DOHH2 (cell line): ENCODE measurements at regions not wholly inside any gene's neighbourhood (a gene's known extent, or its start where the extent isn't known, plus 50 kb on each side); places are given as distances from the start of the nearest gene placed in this dataset.

Experiments used
- H3F3A ChIP-seq: fragments of 200-600 bp; sonication (generic), shearing (Covaris generic); 2 replicates; pipeline ENCODE4 v1.6.0; 2016; ENCODE audit warnings: antibody characterized with exemption, mild to moderate bottlenecking; ENCODE audit not compliant: control insufficient read depth, insufficient read depth
- H3K27ac ChIP-seq: fragments of 200-600 bp; sonication (generic); 2 replicates; pipeline ENCODE4 v1.5.1; 2014; ENCODE audit warnings: low read depth, mild to moderate bottlenecking, low read length, moderate library complexity
- H3K27me3 ChIP-seq: fragments of 200-600 bp; sonication (generic); 2 replicates; pipeline ENCODE4 v1.6.1; 2014; ENCODE audit warnings: mild to moderate bottlenecking, low read length, mixed read lengths; ENCODE audit not compliant: control insufficient read depth
- H3K36me3 ChIP-seq: fragments of 200-600 bp; sonication (generic); 2 replicates; pipeline ENCODE4 v1.6.1; 2014; ENCODE audit warnings: mild to moderate bottlenecking, low read length, moderate library complexity, mixed read lengths; ENCODE audit not compliant: control insufficient read depth
- H3K4me1 ChIP-seq: fragments of 200-600 bp; sonication (generic); 2 replicates; pipeline ENCODE4 v1.6.1; 2014; ENCODE audit warnings: mild to moderate bottlenecking, low read length, mixed read lengths; ENCODE audit not compliant: control insufficient read depth
- H3K4me2 ChIP-seq: fragments of 200-600 bp; sonication (generic); 2 replicates; pipeline ENCODE4 v1.6.0; 2014; ENCODE audit warnings: mild to moderate bottlenecking, low read length, moderate library complexity
- H3K4me3 ChIP-seq: fragments of 200-600 bp; sonication (generic); 2 replicates; pipeline ENCODE4 v1.5.1; 2014; ENCODE audit warnings: mild to moderate bottlenecking, low read length, mixed read lengths
- H3K79me2 ChIP-seq: fragments of 200-600 bp; sonication (generic); 2 replicates; pipeline ENCODE4 v1.6.1; 2014; ENCODE audit warnings: mild to moderate bottlenecking, low read length, mixed read lengths; ENCODE audit not compliant: control insufficient read depth
- H3K9me2 ChIP-seq: fragments of 200-600 bp; sonication (generic); replicated peaks from 2 replicates; pipeline ENCODE4 v1.6.1; 2014; ENCODE audit warnings: mild to moderate bottlenecking, low read length, mixed read lengths; ENCODE audit not compliant: control insufficient read depth
- H3K9me3 ChIP-seq: fragments of 200-600 bp; sonication (generic); 2 replicates; pipeline ENCODE4 v1.6.1; 2014; ENCODE audit warnings: antibody characterized with exemption, low read length, mixed read lengths; ENCODE audit not compliant: control insufficient read depth, insufficient read depth
- H4K20me1 ChIP-seq: fragments of 200-600 bp; sonication (generic); 2 replicates; pipeline ENCODE4 v1.6.0; 2014; ENCODE audit warnings: low read depth, mild to moderate bottlenecking, antibody characterized with exemption, low read length, moderate library complexity; ENCODE audit not compliant: control insufficient read depth, insufficient read depth
- EZH2phosphoT487 ChIP-seq: fragments of 200-600 bp; sonication (generic); IDR thresholded peaks from 2 replicates; pipeline ENCODE4 v1.6.1; 2017; ENCODE audit warnings: borderline replicate concordance, mild to moderate bottlenecking, antibody characterized with exemption, low read length, moderate library complexity, mixed read lengths
- TF ChIP-seq, protein P1 (sequence below): fragments of 200-600 bp; sonication (generic); IDR thresholded peaks from one replicate; pipeline ENCODE4 v1.5.1; 2014; ENCODE audit warnings: antibody characterized with exemption, mild to moderate bottlenecking, low read depth, low read length; ENCODE audit not compliant: poor library complexity, severe bottlenecking

- no peaks in the 10 kb centered on the region for H3K9me3 ChIP-seq
- H3K36me3 ChIP-seq, result no peaks in the 10 kb centered on the region
- H3K79me2 ChIP-seq, result no peaks in the 10 kb centered on the region
- no peaks in the 10 kb centered on the region for H3K4me1 ChIP-seq
- H3K27ac ChIP-seq, result no peak overlapping the region
- H4K20me1 ChIP-seq, result no peaks in the 10 kb centered on the region
- no peak for TF ChIP-seq EZH2phosphoT487
- TF ChIP-seq, protein P1, sequence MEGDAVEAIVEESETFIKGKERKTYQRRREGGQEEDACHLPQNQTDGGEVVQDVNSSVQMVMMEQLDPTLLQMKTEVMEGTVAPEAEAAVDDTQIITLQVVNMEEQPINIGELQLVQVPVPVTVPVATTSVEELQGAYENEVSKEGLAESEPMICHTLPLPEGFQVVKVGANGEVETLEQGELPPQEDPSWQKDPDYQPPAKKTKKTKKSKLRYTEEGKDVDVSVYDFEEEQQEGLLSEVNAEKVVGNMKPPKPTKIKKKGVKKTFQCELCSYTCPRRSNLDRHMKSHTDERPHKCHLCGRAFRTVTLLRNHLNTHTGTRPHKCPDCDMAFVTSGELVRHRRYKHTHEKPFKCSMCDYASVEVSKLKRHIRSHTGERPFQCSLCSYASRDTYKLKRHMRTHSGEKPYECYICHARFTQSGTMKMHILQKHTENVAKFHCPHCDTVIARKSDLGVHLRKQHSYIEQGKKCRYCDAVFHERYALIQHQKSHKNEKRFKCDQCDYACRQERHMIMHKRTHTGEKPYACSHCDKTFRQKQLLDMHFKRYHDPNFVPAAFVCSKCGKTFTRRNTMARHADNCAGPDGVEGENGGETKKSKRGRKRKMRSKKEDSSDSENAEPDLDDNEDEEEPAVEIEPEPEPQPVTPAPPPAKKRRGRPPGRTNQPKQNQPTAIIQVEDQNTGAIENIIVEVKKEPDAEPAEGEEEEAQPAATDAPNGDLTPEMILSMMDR, result no peak
- no peaks in the 10 kb centered on the region for H3F3A ChIP-seq
- H3K4me2 ChIP-seq, result no peak overlapping the region
- H3K4me3 ChIP-seq, result no peak overlapping the region
- H3K27me3 ChIP-seq, result no peaks in the 10 kb centered on the region; the same call in 1 of the 2 replicates
- no peaks in the 10 kb centered on the region for H3K9me2 ChIP-seq
Measured at GRCh38 chr2:160920791-160921303, 239.4 kb upstream of the TANK start.

GRCh38 chr2:160921386-160921964 is 238.8 kb upstream of the TANK start:
- no peaks in the 10 kb centered on the region for H3K9me3 ChIP-seq
- H3K36me3 ChIP-seq, result no peaks in the 10 kb centered on the region
- H3K4me1 ChIP-seq, result no peaks in the 10 kb centered on the region
- H3K27me3 ChIP-seq, result no peaks in the 10 kb centered on the region; the same call in 1 of the 2 replicates
- H3K4me2 ChIP-seq, result no peak overlapping the region
- no peaks in the 10 kb centered on the region for H3K9me2 ChIP-seq
- H4K20me1 ChIP-seq, result no peaks in the 10 kb centered on the region
- H3K4me3 ChIP-seq, result no peak overlapping the region
- no peak overlapping the region for H3K27ac ChIP-seq
- H3F3A ChIP-seq, result no peaks in the 10 kb centered on the region
- no peaks in the 10 kb centered on the region for H3K79me2 ChIP-seq
- TF ChIP-seq, protein P1, result no peak
- TF ChIP-seq EZH2phosphoT487, result no peak

DNA sequence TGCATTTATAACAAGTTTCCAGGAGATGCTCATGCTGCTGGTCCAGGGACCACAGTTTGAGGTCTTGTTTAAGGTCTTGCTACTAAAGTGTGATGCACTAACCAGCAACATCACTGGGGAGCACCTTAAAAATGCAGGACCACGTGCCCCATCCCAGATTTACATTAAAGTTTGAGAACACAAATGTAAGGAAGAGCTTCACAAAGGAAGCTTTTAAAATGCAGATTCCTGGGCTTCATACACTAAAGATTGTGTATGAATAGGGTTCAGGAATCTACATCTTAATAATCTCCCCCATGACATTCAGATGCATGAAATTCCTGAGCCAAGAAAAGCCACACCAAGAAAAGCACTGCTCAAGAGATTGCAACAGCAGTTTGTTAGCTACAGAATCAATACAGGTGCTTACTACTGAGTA is 235.3 kb upstream of the TANK start:
- no peak for TF ChIP-seq EZH2phosphoT487
- TF ChIP-seq, protein P1, result no peak
- Histone ChIP-seq H3F3A (no peaks in the 10 kb centered on the region), H3K9me3 (no peaks in the 10 kb centered on the region), H3K4me2 (no peak overlapping the region), H3K27me3 (no peaks in the 10 kb centered on the region; the same call in 1 of the 2 replicates), H3K4me1 (no peaks in the 10 kb centered on the region), H3K27ac (no peak overlapping the region), H3K4me3 (no peak overlapping the region), H4K20me1 (no peaks in the 10 kb centered on the region), H3K36me3 (no peaks in the 10 kb centered on the region), H3K9me2 (no peaks in the 10 kb centered on the region), H3K79me2 (no peaks in the 10 kb centered on the region)
